GM23248 (cell line): ENCODE measurements at regions not wholly inside any gene's neighbourhood (a gene's known extent, or its start where the extent isn't known, plus 50 kb on each side); places are given as distances from the start of the nearest gene placed in this dataset.

Experiments used
- DNase-seq: peaks from one replicate; pipeline ENCODE4 v3.0.0-alpha.2; 2015
- H2AFZ ChIP-seq: fragments of 200-600 bp; sonication (generic); 2 replicates; pipeline ENCODE4 v1.6.1; 2016; ENCODE audit warnings: antibody characterized with exemption
- H3F3A ChIP-seq: fragments of 200-600 bp; sonication (generic); 2 replicates; pipeline ENCODE4 v1.6.1; 2016; ENCODE audit warnings: mild to moderate bottlenecking, antibody characterized with exemption, mixed run types; ENCODE audit not compliant: insufficient read depth
- H3K27ac ChIP-seq: fragments of 200-600 bp; sonication (generic); 2 replicates; pipeline ENCODE4 v1.5.1; 2016; ENCODE audit warnings: mild to moderate bottlenecking
- H3K27me3 ChIP-seq: fragments of 200-600 bp; sonication (generic); replicated peaks from 2 replicates; pipeline ENCODE4 v1.6.1; 2016; ENCODE audit warnings: mild to moderate bottlenecking; ENCODE audit not compliant: insufficient read depth
- H3K36me3 ChIP-seq: fragments of 200-600 bp; sonication (generic); 2 replicates; pipeline ENCODE4 v1.6.1; 2016; ENCODE audit warnings: low read depth, mild to moderate bottlenecking
- H3K4me1 ChIP-seq: fragments of 200-600 bp; sonication (generic); 2 replicates; pipeline ENCODE4 v1.6.1; 2016; ENCODE audit warnings: mild to moderate bottlenecking; ENCODE audit not compliant: insufficient read depth
- H3K4me2 ChIP-seq: fragments of 200-600 bp; sonication (generic); one replicate; pipeline ENCODE4 v1.6.1; 2016; ENCODE audit warnings: mild to moderate bottlenecking; ENCODE audit not compliant: unreplicated experiment
- H3K4me3 ChIP-seq: fragments of 200-600 bp; sonication (generic); 2 replicates; pipeline ENCODE4 v1.5.1; 2016; ENCODE audit warnings: mild to moderate bottlenecking
- H3K79me2 ChIP-seq: fragments of 200-600 bp; sonication (generic); 2 replicates; pipeline ENCODE4 v1.6.1; 2016; ENCODE audit warnings: mild to moderate bottlenecking; ENCODE audit not compliant: insufficient read depth
- H3K9ac ChIP-seq: fragments of 200-600 bp; sonication (generic); 2 replicates; pipeline ENCODE4 v1.6.1; 2016; ENCODE audit warnings: mild to moderate bottlenecking
- H3K9me2 ChIP-seq: fragments of 200-600 bp; sonication (generic); 2 replicates; pipeline ENCODE4 v1.6.1; 2016; ENCODE audit warnings: mixed run types, mild to moderate bottlenecking, moderate library complexity; ENCODE audit not compliant: insufficient read depth
- H3K9me3 ChIP-seq: fragments of 200-600 bp; sonication (generic); one replicate; pipeline ENCODE4 v1.6.1; 2017; ENCODE audit warnings: low read depth
- H4K20me1 ChIP-seq: fragments of 200-600 bp; sonication (generic); 2 replicates; pipeline ENCODE4 v1.6.0; 2016; ENCODE audit not compliant: insufficient read depth
- EZH2 ChIP-seq: fragments of 200-600 bp; sonication (generic); IDR thresholded peaks from 2 replicates; pipeline ENCODE4 v1.6.1; 2018; ENCODE audit warnings: antibody characterized with exemption, mild to moderate bottlenecking; ENCODE audit not compliant: insufficient read depth, poor library complexity, severe bottlenecking
- EZH2phosphoT487 ChIP-seq: fragments of 200-600 bp; sonication (generic); IDR thresholded peaks from 2 replicates; pipeline ENCODE4 v1.6.1; 2018; ENCODE audit warnings: antibody characterized with exemption, moderate library complexity, mild to moderate bottlenecking, low read depth; ENCODE audit not compliant: insufficient read depth
- WGBS, 2 experiments: methylation state at CpG; one replicate each; pipeline ENCODE4 v1.1.6; 2015 to 2017; ENCODE audit warnings: low lambda C conversion rate in 2 of 2, low coverage in 1 of 2; ENCODE audit errors: missing lambda C conversion rate in 2 of 2; 5-methylcytosine and 5-hydroxymethylcytosine counted together
- in situ Hi-C: fragments of 300-500 bp; cut with MboI; formaldehyde crosslinking; loops from 2 replicates; pipeline ENCODE4 v1.15.0; 2020

- H4K20me1 ChIP-seq, result no peaks in the 10 kb centered on the region
- no peak overlapping the region for H3K9ac ChIP-seq
- TF ChIP-seq EZH2phosphoT487, result no peak
- no peak for TF ChIP-seq EZH2
- DNase-seq, result no peak
- no peaks in the 10 kb centered on the region for H3K79me2 ChIP-seq
- no peak overlapping the region for H3K4me2 ChIP-seq
- WGBS, 2 experiments, result 0 to 3% methylated on average over 1 of the region's 1 CpG
- H3K4me1 ChIP-seq, result no peaks in the 10 kb centered on the region
- no peak overlapping the region for H2AFZ ChIP-seq
- H3K36me3 ChIP-seq, result no peaks in the 10 kb centered on the region
- no peaks in the 10 kb centered on the region for H3K9me3 ChIP-seq
- H3K4me3 ChIP-seq, result no peak overlapping the region
- H3K27ac ChIP-seq, result no peak overlapping the region
- in situ Hi-C loops, result loop anchor here (25.0 kb wide), 1 partner anchor 738 kb away; the partner anchor contains the start of gene RASGEF1B
- no peaks in the 10 kb centered on the region for H3F3A ChIP-seq
- no peaks in the 10 kb centered on the region for H3K9me2 ChIP-seq
- no peaks in the 10 kb centered on the region for H3K27me3 ChIP-seq
These were observed 173.7 kb downstream of the HNRNPD start for GRCh38 chr4:82200046-82200445.

GRCh38 chr4:82194329-82194728, 179.5 kb downstream of the HNRNPD start:
- H3K9ac ChIP-seq, result no peak overlapping the region
- DNase-seq, result no peak
- H3K79me2 ChIP-seq, result no peaks in the 10 kb centered on the region
- H3F3A ChIP-seq, result no peaks in the 10 kb centered on the region
- H3K4me3 ChIP-seq, result no peak overlapping the region
- WGBS, 2 experiments, result 22 to 24% methylated on average over 4 of the region's 4 CpGs
- H3K36me3 ChIP-seq, result no peaks in the 10 kb centered on the region
- no peak overlapping the region for H3K4me2 ChIP-seq
- H2AFZ ChIP-seq, result no peak overlapping the region
- H3K9me2 ChIP-seq, result no peaks in the 10 kb centered on the region
- no peaks in the 10 kb centered on the region for H3K9me3 ChIP-seq
- no peaks in the 10 kb centered on the region for H4K20me1 ChIP-seq
- H3K4me1 ChIP-seq, result no peaks in the 10 kb centered on the region
- in situ Hi-C loops, result no loop called here
- TF ChIP-seq EZH2phosphoT487 (no peak), EZH2 (no peak)
- no peak overlapping the region for H3K27ac ChIP-seq
- H3K27me3 ChIP-seq, result no peaks in the 10 kb centered on the region

- Histone ChIP-seq H3K4me1 (no peaks in the 10 kb centered on the region), H4K20me1 (no peaks in the 10 kb centered on the region), H3K27ac (no peak overlapping the region), H3K36me3 (no peaks in the 10 kb centered on the region), H2AFZ (no peak overlapping the region), H3K79me2 (no peaks in the 10 kb centered on the region), H3K9me2 (no peaks in the 10 kb centered on the region), H3K4me2 (no peak overlapping the region), H3K27me3 (no peaks in the 10 kb centered on the region), H3K9ac (no peak overlapping the region), H3K4me3 (no peak overlapping the region), H3F3A (no peaks in the 10 kb centered on the region), H3K9me3 (no peaks in the 10 kb centered on the region)
- in situ Hi-C loops, result no loop called here
- DNase-seq, result no peak
- WGBS, 2 experiments, result 26 to 27% methylated on average over 7 to 8 of the region's 8 CpGs
- no peak for TF ChIP-seq EZH2
- no peak for TF ChIP-seq EZH2phosphoT487
These were observed 181.6 kb downstream of the HNRNPD start for GRCh38 chr4:82192017-82192673.

DNA sequence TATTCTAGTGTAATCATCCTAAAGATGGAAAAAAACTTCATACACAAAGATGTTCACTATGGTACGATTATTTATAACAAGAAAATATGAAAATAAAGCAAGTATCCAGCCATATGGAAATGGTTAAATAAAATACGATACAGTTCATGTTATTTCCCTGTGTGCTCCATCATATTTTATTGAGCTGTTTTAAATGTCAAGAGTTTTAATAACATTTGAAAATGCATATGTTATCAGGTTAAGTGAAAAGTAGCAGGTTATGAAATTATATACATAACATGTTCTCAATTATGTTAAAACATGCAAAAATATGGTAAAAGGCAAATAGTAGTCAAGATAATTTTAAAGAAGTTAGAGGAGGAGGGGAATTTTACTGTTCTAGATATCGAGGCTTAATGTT, 192.0 kb downstream of the HNRNPD start:
- WGBS, 2 experiments, result 4 to 8% methylated on average over 3 of the region's 3 CpGs
- TF ChIP-seq EZH2phosphoT487 (no peak), EZH2 (no peak)
- Histone ChIP-seq H3K36me3 (no peaks in the 10 kb centered on the region), H3K9me3 (no peaks in the 10 kb centered on the region), H4K20me1 (no peaks in the 10 kb centered on the region), H2AFZ (no peak overlapping the region), H3K4me1 (no peaks in the 10 kb centered on the region), H3K9me2 (no peaks in the 10 kb centered on the region), H3K4me3 (no peak overlapping the region), H3K27me3 (no peaks in the 10 kb centered on the region), H3K27ac (no peak overlapping the region), H3F3A (no peaks in the 10 kb centered on the region), H3K4me2 (no peak overlapping the region), H3K9ac (no peak overlapping the region), H3K79me2 (no peaks in the 10 kb centered on the region)
- no peak for DNase-seq
- in situ Hi-C loops, result no loop called here

- TF ChIP-seq EZH2 (no peak), EZH2phosphoT487 (no peak)
- H3K36me3 ChIP-seq, result no peaks in the 10 kb centered on the region
- no peak overlapping the region for H3K27ac ChIP-seq
- H3K4me2 ChIP-seq, result no peak overlapping the region
- DNase-seq, result no peak
- WGBS, 2 experiments, result 38 to 48% methylated on average over 1 of the region's 1 CpG
- in situ Hi-C loops, result no loop called here
- no peak overlapping the region for H3K9ac ChIP-seq
- no peaks in the 10 kb centered on the region for H3K4me1 ChIP-seq
- H3F3A ChIP-seq, result no peaks in the 10 kb centered on the region
- H3K9me2 ChIP-seq, result no peaks in the 10 kb centered on the region
- no peak overlapping the region for H3K4me3 ChIP-seq
- no peaks in the 10 kb centered on the region for H4K20me1 ChIP-seq
- no peaks in the 10 kb centered on the region for H3K9me3 ChIP-seq
- H2AFZ ChIP-seq, result no peak overlapping the region
- no peaks in the 10 kb centered on the region for H3K27me3 ChIP-seq
- no peaks in the 10 kb centered on the region for H3K79me2 ChIP-seq
These were observed 201.6 kb downstream of the HNRNPD start for GRCh38 chr4:82172186-82172585.
